T-helper 1 cell treated with Interleukin-12 subunit alpha and Interleukin-12 subunit beta and Interleukin-4 antibody, amounts not matched to agents 30 ng/mL and 1 ng/mL, for 36 hours (primary cell): ENCODE measurements at regions not wholly inside any gene's neighbourhood (a gene's known extent, or its start where the extent isn't known, plus 50 kb on each side); places are given as distances from the start of the nearest gene placed in this dataset.
"Not testable (repeated sequence)": the region's sequence is repeated elsewhere in the genome, so short reads cannot be mapped to it uniquely, and the experiment has no call there.

ENCODE experiments used
- intact Hi-C: fragments of 100-400 bp; cut with micrococcal nuclease; formaldehyde crosslinking; loops from one replicate; pipeline ENCODE4 v1.15.1; 2024

- intact Hi-C loops, result not testable (repeated sequence)
Observed at GRCh38 chr6:86872810-86873209, 64.5 kb upstream of the HTR1E start.

DNA sequence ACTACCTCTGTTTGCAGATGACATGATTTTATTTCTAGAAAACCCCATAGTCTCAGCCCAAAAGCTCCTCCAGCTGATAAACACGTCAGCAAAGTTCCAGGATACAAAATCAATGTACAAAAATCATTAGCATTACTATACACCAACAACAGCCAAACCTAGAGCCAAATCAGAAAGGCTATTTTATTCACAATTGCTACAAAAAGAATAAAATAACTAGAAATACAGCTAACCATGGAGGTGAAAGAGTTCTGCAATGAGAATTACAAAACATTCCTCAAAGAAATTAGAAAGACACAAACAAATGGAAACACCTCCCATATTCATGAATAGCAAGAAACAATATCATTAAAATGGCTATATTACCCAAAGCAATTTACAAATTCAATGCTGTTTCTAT lies 65.6 kb upstream of the HTR1E start:
- intact Hi-C loops, result no loop called here

- intact Hi-C loops, result no loop called here
Observed at GRCh38 chr6:86869500-86869899, 67.8 kb upstream of the HTR1E start.

DNA sequence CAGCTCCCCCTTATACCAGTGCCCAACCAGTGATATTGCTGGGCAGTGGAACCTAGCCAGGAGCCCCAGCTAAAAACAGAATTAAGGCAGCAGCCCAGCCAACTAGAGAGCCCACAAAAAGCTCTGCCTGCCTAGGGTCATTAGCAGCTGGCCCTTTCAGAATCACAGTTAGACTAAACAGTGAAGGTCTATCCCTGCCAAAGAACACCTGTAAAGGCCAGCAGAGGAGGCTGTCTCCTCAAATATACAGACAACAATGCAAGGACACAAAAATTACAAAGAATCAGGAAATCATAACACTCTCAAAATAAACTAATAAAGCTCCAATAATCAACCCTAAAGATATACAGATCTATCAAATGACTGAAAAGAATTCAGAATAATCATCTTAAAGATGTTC lies 77.8 kb upstream of the HTR1E start:
- intact Hi-C loops, result no loop called here

DNA sequence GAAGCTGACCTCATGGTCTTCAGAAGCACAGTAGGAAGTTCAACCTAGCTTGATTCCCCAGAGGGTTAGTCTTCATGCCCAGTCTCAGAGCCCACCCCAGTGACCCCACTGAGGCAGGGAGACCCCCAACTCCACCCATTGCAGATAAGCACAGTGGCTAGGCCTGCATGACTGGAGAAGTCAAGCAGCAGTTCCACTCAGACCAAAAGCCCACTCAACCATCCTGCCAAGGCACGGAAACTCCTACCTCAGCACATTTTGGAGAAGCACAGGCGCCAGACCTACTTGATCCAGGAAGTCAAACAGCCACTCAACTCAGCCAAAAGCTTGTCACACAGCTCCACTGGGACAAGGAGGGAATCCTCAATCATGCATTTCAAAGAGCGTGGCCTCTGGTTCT lies 78.4 kb upstream of the HTR1E start:
- intact Hi-C loops, result no loop called here

DNA sequence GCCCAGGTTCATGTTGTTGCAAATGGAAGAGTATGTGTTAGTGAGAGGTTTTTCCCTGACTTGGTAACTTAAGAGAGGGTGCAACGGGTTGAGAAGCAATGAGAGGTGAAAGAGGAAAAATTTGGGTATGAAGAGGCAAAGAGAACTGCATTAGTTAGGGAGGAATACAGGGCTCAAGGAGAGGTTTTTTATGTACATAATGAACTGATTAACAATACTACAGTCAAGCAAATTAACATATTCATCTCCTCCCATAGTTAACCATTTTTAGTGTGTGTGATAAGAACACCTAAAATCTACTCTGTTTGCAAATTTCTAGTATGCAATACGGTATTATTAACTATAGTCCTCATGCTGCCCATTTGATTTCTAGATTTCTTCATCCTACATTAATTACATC lies 79.5 kb upstream of the HTR1E start:
- intact Hi-C loops, result loop anchor here (2.0 kb wide), 1 partner anchor 1503 kb away; no protein-coding TSS in a partner anchor

DNA sequence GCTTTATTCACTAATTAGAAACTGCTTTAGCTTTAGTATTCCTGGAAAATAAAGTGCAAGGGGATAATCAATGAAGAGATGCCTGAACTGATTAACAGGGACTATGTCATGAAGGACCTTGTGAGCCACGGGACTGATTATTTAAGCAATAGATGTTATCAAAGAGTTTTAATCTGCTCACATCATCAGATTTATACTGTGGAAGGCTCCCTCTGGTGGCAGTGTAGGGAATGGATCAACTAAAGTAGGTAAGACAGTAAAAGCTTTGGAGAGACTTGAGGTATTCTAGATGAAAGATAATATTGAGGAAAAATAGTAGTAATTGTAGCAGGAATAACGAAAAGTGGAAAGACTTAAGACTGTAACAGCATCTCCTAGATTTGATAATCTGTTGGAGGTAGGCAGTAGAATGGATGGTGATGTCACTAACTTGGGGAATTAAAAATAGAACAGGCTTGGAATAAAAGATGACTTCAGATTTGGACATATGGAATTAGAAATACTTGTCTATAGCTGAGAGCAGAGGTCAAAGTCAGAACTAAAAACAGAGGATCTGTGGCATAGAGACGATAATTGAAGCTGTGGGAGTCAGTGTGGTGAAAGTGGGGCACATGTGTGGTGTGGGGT lies 80.3 kb upstream of the HTR1E start:
- intact Hi-C loops, result loop anchor here (2.0 kb wide), 1 partner anchor 1502 kb away; no protein-coding TSS in a partner anchor

GRCh38 chr6:86856379-86856778 lies 80.9 kb upstream of the HTR1E start:
- intact Hi-C loops, result loop anchor here (2.0 kb wide), 1 partner anchor 1502 kb away; no protein-coding TSS in a partner anchor

DNA sequence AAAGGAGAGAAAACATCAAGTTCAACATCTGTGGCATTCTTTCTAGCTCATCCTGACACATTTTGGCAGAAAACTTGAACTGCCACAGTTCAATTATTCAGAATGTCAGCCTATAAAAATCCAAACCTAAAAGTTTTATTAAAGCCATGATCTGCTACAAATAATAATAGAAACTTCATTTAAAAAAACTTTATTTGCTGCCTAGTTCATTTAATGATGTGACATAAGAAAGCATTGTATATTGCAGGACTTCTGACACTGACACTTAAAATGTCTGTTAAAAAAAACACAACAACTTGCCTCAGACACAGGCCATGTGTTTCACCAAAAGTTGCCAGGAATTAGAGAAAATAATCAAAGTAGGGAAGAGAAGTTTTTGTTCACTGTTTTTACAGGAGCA lies 88.3 kb upstream of the HTR1E start:
- intact Hi-C loops, result no loop called here

DNA sequence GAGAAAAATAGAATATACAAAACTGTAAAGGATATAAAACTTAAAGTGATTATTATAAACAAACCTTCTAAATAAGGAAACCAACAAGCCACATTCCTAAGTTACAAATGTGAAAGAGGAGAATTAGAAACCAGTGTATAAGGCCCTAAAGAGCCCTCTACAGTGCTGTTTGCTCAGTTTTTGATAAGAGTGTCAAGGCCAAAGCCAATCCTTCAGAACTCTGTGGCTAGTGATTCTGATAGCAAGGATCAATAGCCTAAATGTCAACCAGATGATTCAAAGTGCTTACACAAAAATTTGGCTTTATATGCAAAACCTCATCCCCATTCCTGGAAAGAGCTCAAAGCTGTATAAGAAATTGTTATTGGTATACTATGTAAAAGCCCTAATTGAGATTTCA lies 104.6 kb upstream of the HTR1E start:
- intact Hi-C loops, result no loop called here

DNA sequence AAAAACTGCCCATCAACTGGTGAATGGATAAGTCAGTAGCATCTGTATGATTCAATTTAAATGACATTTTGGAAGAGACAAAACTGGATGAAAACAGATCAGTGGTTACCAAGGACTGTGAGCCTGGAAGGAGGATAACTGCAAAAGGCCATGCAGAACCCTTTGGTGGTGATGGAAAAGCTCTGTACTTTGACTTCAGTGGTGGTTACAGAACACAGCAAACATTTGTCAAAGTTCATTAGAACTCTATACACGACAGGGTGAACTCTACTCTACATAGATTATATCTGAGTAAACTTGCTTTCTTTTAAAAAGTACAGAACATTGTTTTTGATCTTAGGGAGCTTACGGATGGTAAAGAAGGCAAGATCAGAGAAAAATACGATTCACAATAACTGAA lies 111.9 kb upstream of the HTR1E start:
- intact Hi-C loops, result no loop called here

- intact Hi-C loops, result no loop called here
Observed at GRCh38 chr6:86822747-86823146, 114.6 kb upstream of the HTR1E start.

- intact Hi-C loops, result no loop called here
Observed at GRCh38 chr6:86820750-86821149, 116.6 kb upstream of the HTR1E start.

- intact Hi-C loops, result no loop called here
Observed at GRCh38 chr6:86793649-86794048, 143.7 kb upstream of the HTR1E start.

DNA sequence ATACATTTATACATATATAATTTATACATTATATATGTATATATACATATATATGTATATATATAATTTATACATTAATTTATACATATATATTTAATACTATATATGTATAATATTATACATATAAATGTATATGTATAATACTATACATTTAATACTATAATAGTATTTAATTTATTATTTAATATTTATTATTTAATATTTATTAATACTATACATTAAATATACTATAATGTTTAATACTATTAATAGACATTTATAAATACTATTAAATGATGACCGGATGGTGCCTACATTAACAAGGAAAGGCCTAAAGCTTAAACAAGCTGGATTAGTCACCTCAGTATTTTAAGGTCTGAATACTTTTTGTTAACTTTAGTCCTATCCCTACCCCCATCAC lies 145.9 kb upstream of the HTR1E start:
- intact Hi-C loops, result no loop called here

DNA sequence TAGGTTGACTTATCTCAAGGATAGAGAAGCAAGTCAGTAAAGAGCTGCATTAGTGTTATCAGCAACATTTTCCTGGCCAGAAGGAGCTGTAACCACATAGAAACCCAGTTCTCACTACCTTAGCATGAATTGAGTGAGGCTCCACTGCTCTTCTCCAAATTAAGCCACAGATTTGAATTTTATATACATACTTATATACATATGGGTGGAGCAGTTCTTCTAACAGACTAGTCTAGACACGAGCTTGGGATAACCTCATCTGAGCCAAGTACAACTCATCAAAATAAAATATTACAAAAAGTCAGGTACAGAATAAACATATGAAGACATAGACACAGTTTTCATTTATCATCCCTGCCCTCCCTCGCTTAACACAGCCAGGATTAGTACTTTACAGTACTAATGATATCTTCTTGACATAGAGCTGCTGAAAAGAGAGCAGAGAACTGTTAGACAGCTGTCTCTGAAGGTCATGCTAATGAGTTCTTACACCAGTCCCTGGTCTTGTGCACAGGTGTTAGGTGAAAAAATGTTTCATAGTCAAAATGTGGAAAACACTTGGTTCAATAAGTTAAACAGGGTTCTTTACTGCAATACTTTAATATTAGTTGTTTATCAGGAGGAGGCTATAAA lies 147.4 kb upstream of the HTR1E start:
- intact Hi-C loops, result no loop called here

DNA sequence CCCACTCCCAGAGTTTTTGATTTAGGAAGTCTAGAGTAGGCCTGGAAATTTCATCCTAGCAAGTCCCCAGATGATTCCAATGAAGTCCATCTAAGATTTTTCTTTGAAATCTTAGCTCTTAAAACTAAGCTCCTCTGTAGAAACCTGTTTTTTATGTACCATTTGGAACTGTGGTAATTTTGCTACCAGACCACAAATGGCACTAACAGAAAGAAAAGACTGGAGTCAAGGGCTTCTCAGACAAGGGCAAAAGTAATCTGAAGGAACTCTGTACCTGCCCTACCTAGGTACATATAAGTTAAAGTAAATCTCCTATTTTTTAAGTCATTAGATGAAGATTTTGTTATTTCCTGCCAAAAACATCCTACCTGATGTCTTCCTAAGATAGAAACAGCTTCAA lies 155.0 kb upstream of the HTR1E start:
- intact Hi-C loops, result no loop called here

- intact Hi-C loops, result no loop called here
Observed at GRCh38 chr6:86780923-86781322, 156.4 kb upstream of the HTR1E start.

DNA sequence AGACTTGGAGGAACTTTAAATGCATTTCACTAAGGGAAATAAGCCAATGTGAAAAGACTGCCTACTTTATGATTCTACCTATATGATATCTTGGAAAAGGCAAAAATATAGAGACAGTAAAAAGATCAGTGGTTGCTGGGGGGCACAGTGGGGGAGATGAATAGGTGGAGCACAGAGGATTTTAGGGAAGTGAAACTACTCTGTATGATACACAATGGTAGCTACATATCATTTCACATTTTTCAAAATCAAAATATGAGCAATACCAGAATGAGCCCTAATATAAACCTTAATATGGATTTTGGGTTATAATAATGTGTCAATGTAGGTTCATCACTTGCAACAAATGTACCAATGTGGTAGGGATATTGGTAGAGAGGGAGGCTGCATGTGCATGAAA lies 161.4 kb upstream of the HTR1E start:
- intact Hi-C loops, result no loop called here

GRCh38 chr6:86765211-86765610 lies 172.1 kb upstream of the HTR1E start:
- intact Hi-C loops, result no loop called here

DNA sequence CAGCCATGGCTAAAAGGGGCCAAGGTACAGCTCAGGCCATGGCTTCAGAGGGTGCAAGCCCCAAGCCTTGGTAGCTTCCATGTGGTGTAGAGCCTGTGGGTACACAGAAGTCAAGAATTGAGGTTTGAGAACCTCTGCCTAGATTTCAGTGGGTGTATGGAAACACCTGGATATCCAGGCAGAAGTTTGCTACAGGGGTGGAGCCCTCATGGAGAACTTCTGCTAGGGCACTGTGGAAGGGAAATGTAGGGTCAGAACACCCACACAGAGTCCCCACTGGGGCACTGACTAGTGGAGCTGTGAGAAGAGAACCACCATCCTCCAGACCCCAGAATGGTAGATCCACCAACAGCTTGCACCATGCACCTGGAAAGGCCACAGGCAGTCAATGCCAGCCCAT lies 177.4 kb upstream of the HTR1E start:
- intact Hi-C loops, result not testable (repeated sequence)

DNA sequence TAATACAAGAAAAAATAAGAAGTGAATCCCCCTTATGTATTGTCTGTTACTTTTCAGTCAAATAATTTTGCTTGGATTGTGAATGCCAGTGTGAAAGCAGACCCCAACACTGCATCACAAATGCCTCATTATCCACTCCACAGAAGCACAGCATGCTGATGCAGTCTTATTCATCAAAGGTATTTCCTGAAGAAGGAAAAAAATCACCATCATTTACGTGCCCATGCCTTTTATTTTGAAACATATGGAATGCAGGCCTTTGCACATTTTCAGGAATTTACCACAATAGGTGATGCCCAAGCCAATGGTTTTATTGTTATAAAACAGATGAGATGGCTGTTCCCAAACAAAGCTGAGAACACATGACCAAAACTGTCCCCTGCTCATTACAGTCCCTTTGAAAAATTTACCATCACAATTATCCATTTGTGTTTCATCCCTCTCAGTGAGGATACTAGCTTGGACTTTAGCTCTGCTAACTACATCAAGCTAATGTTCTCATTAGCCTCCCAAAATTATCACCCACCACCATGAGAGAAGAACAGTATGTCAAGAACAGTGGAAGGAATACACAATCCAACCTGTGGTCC lies 180.6 kb upstream of the HTR1E start:
- intact Hi-C loops, result no loop called here

DNA sequence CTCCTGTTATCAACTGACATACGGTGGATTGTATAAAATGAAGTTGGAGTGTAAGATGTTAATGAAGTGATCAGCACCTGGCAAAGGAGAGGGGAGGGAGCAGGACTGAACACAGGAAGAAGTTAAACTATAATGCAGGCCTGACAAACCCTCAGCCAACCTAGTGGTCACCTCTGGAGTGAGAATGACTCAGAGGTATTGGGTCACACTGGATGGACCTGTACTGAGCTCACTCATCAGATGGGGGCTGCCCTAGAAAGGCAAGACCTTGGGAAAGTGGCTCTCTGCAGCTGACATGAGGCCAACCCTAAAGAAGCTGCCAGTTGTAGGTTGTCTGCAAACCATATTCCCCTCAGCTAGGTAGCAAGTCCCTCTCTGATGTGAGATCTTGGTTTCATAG lies 193.3 kb upstream of the HTR1E start:
- intact Hi-C loops, result no loop called here
